Prostate gland (tissue), 2 donors: ENCODE measurements at regions not wholly inside any gene's neighbourhood (a gene's known extent, or its start where the extent isn't known, plus 50 kb on each side); places are given as distances from the start of the nearest gene placed in this dataset.

Source experiments
- CTCF ChIP-seq, 4 experiments: fragments of 200-600 bp in 2 of 4; fragments of 450-650 bp in 2 of 4; sonication (generic) in 2 of 4; IDR thresholded peaks; 1 replicate in 3 of 4; 2 replicates in 1 of 4; pipeline ENCODE4 v1.5.1; 2016 to 2019; ENCODE audit warnings: antibody characterized with exemption in 4 of 4, mild to moderate bottlenecking in 2 of 4, moderate library complexity in 2 of 4
- POLR2A ChIP-seq: fragments of 450-650 bp; IDR thresholded peaks from one replicate; pipeline ENCODE4 v1.6.1; 2016; ENCODE audit warnings: antibody characterized with exemption, mild to moderate bottlenecking

- TF ChIP-seq CTCF (IDR thresholded peaks at IDR 0.05) (no peak), POLR2A (no peak)
These were observed 477.1 kb upstream of the SMC2 start for GRCh38 chr9:103617046-103617445.
